SK-N-SH (cell line): ENCODE measurements at regions not wholly inside any gene's neighbourhood (a gene's known extent, or its start where the extent isn't known, plus 50 kb on each side); places are given as distances from the start of the nearest gene placed in this dataset.

ENCODE experiments used
- EP300 ChIP-seq, 2 experiments: IDR thresholded peaks; 2 replicates each; pipeline versions ENCODE4 v1.4.0 to v1.6.1; 2012; ENCODE audit warnings: borderline replicate concordance in 1 of 2, low read depth in 1 of 2, low read length in 1 of 2
- EZH2phosphoT487 ChIP-seq: fragments of 200-600 bp; sonication (generic); IDR thresholded peaks from 2 replicates; pipeline ENCODE4 v1.6.1; 2017; ENCODE audit warnings: low read depth, mixed run types, mild to moderate bottlenecking, antibody characterized with exemption, moderate library complexity, borderline replicate concordance
- MAX ChIP-seq: IDR thresholded peaks from 2 replicates; pipeline ENCODE4 v1.4.0; 2012; ENCODE audit warnings: low read depth
- MXI1 ChIP-seq: IDR thresholded peaks from 2 replicates; pipeline ENCODE4 v1.6.1; 2012; ENCODE audit warnings: mild to moderate bottlenecking, low read depth, low read length, improper control_type of control experiment
- NRF1 ChIP-seq: IDR thresholded peaks from 2 replicates; pipeline ENCODE4 v1.6.1; 2012; ENCODE audit warnings: low read depth, mild to moderate bottlenecking, low read length
- RAD21 ChIP-seq: IDR thresholded peaks from 2 replicates; pipeline ENCODE4 v1.6.1; 2012; ENCODE audit warnings: mild to moderate bottlenecking, low read length
- REST ChIP-seq: IDR thresholded peaks from 2 replicates; pipeline ENCODE4 v1.6.1; 2012; ENCODE audit warnings: mild to moderate bottlenecking, low read depth, low read length, moderate library complexity
- RFX5 ChIP-seq: IDR thresholded peaks from 2 replicates; pipeline ENCODE4 v1.6.1; 2012; ENCODE audit warnings: mild to moderate bottlenecking, improper control_type of control experiment, low read length
- RXRA ChIP-seq: IDR thresholded peaks from 2 replicates; pipeline ENCODE4 v1.4.0; 2012; ENCODE audit warnings: low read depth, mild to moderate bottlenecking, borderline replicate concordance
- SIN3A ChIP-seq: IDR thresholded peaks from 2 replicates; pipeline ENCODE4 v1.6.1; 2012; ENCODE audit warnings: low read depth, mild to moderate bottlenecking, low read length, moderate library complexity, borderline replicate concordance
- TAF1 ChIP-seq: IDR thresholded peaks from 2 replicates; pipeline ENCODE4 v1.6.1; 2012; ENCODE audit warnings: low read depth, mild to moderate bottlenecking, low read length, moderate library complexity, borderline replicate concordance
- YY1 ChIP-seq: IDR thresholded peaks from 2 replicates; pipeline ENCODE4 v1.4.0; 2012; ENCODE audit warnings: low read depth, mild to moderate bottlenecking
- ZBTB33 ChIP-seq: IDR thresholded peaks from 2 replicates; pipeline ENCODE4 v1.4.0; 2012; ENCODE audit warnings: low read depth, borderline replicate concordance
- TF ChIP-seq, protein P1 (sequence below): fragments of 200-600 bp; sonication (generic); IDR thresholded peaks from 2 replicates; pipeline ENCODE4 v1.6.1; 2017; ENCODE audit warnings: antibody characterized with exemption, mild to moderate bottlenecking, moderate library complexity

- TF ChIP-seq MAX (no peak), ZBTB33 (no peak), SIN3A (no peak), MXI1 (no peak), REST (no peak), RFX5 (no peak), RXRA (no peak), EP300 (IDR thresholded peaks at IDR 0.05; ENCODE audit: borderline replicate concordance in 1 of 2, low read depth in 1 of 2, low read length in 1 of 2) (no peak), NRF1 (no peak), RAD21 (no peak), YY1 (no peak), TAF1 (no peak), EZH2phosphoT487 (no peak)
- TF ChIP-seq, protein P1, sequence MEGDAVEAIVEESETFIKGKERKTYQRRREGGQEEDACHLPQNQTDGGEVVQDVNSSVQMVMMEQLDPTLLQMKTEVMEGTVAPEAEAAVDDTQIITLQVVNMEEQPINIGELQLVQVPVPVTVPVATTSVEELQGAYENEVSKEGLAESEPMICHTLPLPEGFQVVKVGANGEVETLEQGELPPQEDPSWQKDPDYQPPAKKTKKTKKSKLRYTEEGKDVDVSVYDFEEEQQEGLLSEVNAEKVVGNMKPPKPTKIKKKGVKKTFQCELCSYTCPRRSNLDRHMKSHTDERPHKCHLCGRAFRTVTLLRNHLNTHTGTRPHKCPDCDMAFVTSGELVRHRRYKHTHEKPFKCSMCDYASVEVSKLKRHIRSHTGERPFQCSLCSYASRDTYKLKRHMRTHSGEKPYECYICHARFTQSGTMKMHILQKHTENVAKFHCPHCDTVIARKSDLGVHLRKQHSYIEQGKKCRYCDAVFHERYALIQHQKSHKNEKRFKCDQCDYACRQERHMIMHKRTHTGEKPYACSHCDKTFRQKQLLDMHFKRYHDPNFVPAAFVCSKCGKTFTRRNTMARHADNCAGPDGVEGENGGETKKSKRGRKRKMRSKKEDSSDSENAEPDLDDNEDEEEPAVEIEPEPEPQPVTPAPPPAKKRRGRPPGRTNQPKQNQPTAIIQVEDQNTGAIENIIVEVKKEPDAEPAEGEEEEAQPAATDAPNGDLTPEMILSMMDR = no peak
Measured at GRCh38 chr10:9898633-9899395, 1118.9 kb upstream of the CELF2 start.
